ENCODE measurements at regions not wholly inside any gene's neighbourhood (a gene's known extent, or its start where the extent isn't known, plus 50 kb on each side); places are given as distances from the start of the nearest gene placed in this dataset.

- no peak for TF ChIP-seq CTCF (tag by site-specific recombination; IDR thresholded peaks at IDR 0.05)
- TF ChIP-seq, protein P1, sequence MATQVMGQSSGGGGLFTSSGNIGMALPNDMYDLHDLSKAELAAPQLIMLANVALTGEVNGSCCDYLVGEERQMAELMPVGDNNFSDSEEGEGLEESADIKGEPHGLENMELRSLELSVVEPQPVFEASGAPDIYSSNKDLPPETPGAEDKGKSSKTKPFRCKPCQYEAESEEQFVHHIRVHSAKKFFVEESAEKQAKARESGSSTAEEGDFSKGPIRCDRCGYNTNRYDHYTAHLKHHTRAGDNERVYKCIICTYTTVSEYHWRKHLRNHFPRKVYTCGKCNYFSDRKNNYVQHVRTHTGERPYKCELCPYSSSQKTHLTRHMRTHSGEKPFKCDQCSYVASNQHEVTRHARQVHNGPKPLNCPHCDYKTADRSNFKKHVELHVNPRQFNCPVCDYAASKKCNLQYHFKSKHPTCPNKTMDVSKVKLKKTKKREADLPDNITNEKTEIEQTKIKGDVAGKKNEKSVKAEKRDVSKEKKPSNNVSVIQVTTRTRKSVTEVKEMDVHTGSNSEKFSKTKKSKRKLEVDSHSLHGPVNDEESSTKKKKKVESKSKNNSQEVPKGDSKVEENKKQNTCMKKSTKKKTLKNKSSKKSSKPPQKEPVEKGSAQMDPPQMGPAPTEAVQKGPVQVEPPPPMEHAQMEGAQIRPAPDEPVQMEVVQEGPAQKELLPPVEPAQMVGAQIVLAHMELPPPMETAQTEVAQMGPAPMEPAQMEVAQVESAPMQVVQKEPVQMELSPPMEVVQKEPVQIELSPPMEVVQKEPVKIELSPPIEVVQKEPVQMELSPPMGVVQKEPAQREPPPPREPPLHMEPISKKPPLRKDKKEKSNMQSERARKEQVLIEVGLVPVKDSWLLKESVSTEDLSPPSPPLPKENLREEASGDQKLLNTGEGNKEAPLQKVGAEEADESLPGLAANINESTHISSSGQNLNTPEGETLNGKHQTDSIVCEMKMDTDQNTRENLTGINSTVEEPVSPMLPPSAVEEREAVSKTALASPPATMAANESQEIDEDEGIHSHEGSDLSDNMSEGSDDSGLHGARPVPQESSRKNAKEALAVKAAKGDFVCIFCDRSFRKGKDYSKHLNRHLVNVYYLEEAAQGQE (tag by site-specific recombination; IDR thresholded peaks at IDR 0.05): no peak
- TF ChIP-seq, protein P2, sequence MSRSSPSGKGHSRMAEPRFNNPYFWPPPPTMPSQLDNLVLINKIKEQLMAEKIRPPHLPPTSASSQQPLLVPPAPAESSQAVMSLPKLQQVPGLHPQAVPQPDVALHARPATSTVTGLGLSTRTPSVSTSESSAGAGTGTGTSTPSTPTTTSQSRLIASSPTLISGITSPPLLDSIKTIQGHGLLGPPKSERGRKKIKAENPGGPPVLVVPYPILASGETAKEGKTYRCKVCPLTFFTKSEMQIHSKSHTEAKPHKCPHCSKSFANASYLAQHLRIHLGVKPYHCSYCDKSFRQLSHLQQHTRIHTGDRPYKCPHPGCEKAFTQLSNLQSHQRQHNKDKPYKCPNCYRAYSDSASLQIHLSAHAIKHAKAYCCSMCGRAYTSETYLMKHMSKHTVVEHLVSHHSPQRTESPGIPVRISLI (tag by site-specific recombination; IDR thresholded peaks at IDR 0.05): no peak
- TF ChIP-seq, protein P3, sequence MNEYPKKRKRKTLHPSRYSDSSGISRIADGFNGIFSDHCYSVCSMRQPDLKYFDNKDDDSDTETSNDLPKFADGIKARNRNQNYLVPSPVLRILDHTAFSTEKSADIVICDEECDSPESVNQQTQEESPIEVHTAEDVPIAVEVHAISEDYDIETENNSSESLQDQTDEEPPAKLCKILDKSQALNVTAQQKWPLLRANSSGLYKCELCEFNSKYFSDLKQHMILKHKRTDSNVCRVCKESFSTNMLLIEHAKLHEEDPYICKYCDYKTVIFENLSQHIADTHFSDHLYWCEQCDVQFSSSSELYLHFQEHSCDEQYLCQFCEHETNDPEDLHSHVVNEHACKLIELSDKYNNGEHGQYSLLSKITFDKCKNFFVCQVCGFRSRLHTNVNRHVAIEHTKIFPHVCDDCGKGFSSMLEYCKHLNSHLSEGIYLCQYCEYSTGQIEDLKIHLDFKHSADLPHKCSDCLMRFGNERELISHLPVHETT (tag by site-specific recombination; IDR thresholded peaks at IDR 0.05): no peak
- no peak for TF ChIP-seq ZNF707 (tag by site-specific recombination; IDR thresholded peaks at IDR 0.05)
- TF ChIP-seq ZNF629 (tag by site-specific recombination; IDR thresholded peaks at IDR 0.05): no peak
- TF ChIP-seq ZNF580 (tag by site-specific recombination; IDR thresholded peaks at IDR 0.05): no peak
These were observed 272.6 kb upstream of the UBE2E3 start for GRCh38 chr2:180707884-180708205.
